GM12878 (cell line): ENCODE measurements at regions not wholly inside any gene's neighbourhood (a gene's known extent, or its start where the extent isn't known, plus 50 kb on each side); places are given as distances from the start of the nearest gene placed in this dataset.

Source experiments
- ATAC-seq: fragments of 200-7000 bp; cut with Tn5 transposase; 3 replicates; pipeline ENCODE4 v1.9.1; 2020; ENCODE audit warnings: mild to moderate bottlenecking, moderate library complexity
- BruUV-seq: library from RNA; stranded (reverse); fragments of 400-500 nt; replicated peaks from 2 replicates; lab custom pipeline; 2021; lab: Mats Ljungman, UMichigan
- CTCF ChIA-PET: fragments of 300-600 bp; sonication (Branson Sonifier 250); formaldehyde crosslinking; extraction: SDS; loops from one replicate; lab custom pipeline; 2021; ENCODE audit warnings: inconsistent platforms; lab: Yijun Ruan, JAX
- POLR2A ChIA-PET: fragments of 350-600 bp; formaldehyde crosslinking; extraction: SDS; loops from one replicate; lab custom pipeline; 2021; ENCODE audit warnings: inconsistent platforms; lab: Charles Lee
- RAD21 ChIA-PET: fragments of 300-600 bp; sonication (Branson Sonifier 250); formaldehyde crosslinking; loops from one replicate; lab custom pipeline; 2023; ENCODE audit warnings: antibody characterized with exemption; ENCODE audit not compliant: unreplicated experiment; lab: Charles Lee
- SMC1A ChIA-PET: fragments of 300-600 bp; sonication (Branson Sonifier 250); formaldehyde crosslinking; loops from one replicate; lab custom pipeline; 2023; ENCODE audit not compliant: unreplicated experiment, uncharacterized antibody; lab: Charles Lee
- DNase-seq: peaks from one replicate; pipeline ENCODE4 v3.0.0-alpha.2; 2011; ENCODE audit warnings: low read depth, low spot score
- FAIRE-seq: peaks from 3 replicates; lab custom pipeline; 2011; peaks lifted over from hg19 to GRCh38; lab: Jason Lieb, UNC
- H2AFZ ChIP-seq: 2 replicates; pipeline ENCODE4 v1.6.0; 2011; ENCODE audit warnings: low read depth, low read length, control low read depth; ENCODE audit not compliant: control insufficient read depth
- H3K27ac ChIP-seq: 2 replicates; pipeline ENCODE4 v1.5.1; 2011; ENCODE audit warnings: control low read depth; ENCODE audit not compliant: control insufficient read depth, insufficient read depth
- H3K27me3 ChIP-seq, 2 experiments: replicated peaks in 1 of 2; 2 replicates each; pipeline versions ENCODE4 v1.6.0 to v1.6.1; 2011; ENCODE audit warnings: low read length in 1 of 2; ENCODE audit not compliant: control insufficient read depth in 2 of 2, insufficient read depth in 2 of 2
- H3K36me3 ChIP-seq, 2 experiments: 2 replicates each; pipeline ENCODE4 v1.5.1; 2011; ENCODE audit warnings: low read length in 1 of 2; ENCODE audit not compliant: control insufficient read depth in 2 of 2, insufficient read depth in 2 of 2
- H3K4me1 ChIP-seq: 2 replicates; pipeline ENCODE4 v1.6.1; 2011; ENCODE audit warnings: mild to moderate bottlenecking, low read length, moderate library complexity, mixed read lengths; ENCODE audit not compliant: control insufficient read depth, insufficient read depth
- H3K4me2 ChIP-seq: 2 replicates; pipeline ENCODE4 v1.6.0; 2011; ENCODE audit warnings: control low read depth; ENCODE audit not compliant: control insufficient read depth, insufficient read depth
- H3K4me3 ChIP-seq: fragments of 200-600 bp; sonication (generic); 2 replicates; pipeline ENCODE4 v1.5.1; 2016
- H3K79me2 ChIP-seq: 2 replicates; pipeline ENCODE4 v1.6.0; 2011; ENCODE audit warnings: low read length; ENCODE audit not compliant: control insufficient read depth, insufficient read depth
- H3K9ac ChIP-seq: 2 replicates; pipeline ENCODE4 v1.8.0; 2011; ENCODE audit warnings: low read length, control low read depth, mixed read lengths; ENCODE audit not compliant: control insufficient read depth, insufficient read depth
- H3K9me3 ChIP-seq: replicated peaks from 3 replicates; pipeline ENCODE4 v1.5.1; 2011; ENCODE audit warnings: mild to moderate bottlenecking, low read length; ENCODE audit not compliant: control insufficient read depth, insufficient read depth
- H4K20me1 ChIP-seq: 2 replicates; pipeline ENCODE4 v1.6.0; 2011; ENCODE audit not compliant: control insufficient read depth, insufficient read depth
- DPF2 ChIP-seq: fragments of 450-650 bp; IDR thresholded peaks from 2 replicates; pipeline ENCODE4 v1.6.1; 2017; ENCODE audit warnings: mild to moderate bottlenecking
- E2F8 ChIP-seq: fragments of 450-650 bp; IDR thresholded peaks from 2 replicates; pipeline ENCODE4 v1.6.1; 2018; ENCODE audit warnings: mild to moderate bottlenecking, low read depth, moderate library complexity; ENCODE audit not compliant: partially characterized antibody
- ETV6 ChIP-seq, 2 experiments: fragments of 450-650 bp in 1 of 2; IDR thresholded peaks in 1 of 2; conservative IDR thresholded peaks in 1 of 2; 2 replicates each; pipeline ENCODE4 v1.6.1; 2014; ENCODE audit warnings: antibody characterized with exemption in 1 of 2, borderline replicate concordance in 1 of 2, low read depth in 1 of 2, mild to moderate bottlenecking in 1 of 2, moderate library complexity in 1 of 2
- KDM1A ChIP-seq: fragments of 200-600 bp; sonication (generic); IDR thresholded peaks from 2 replicates; pipeline ENCODE4 v1.6.1; 2016; ENCODE audit warnings: borderline replicate concordance
- NFYA ChIP-seq: IDR thresholded peaks from 2 replicates; pipeline ENCODE4 v1.6.1; 2011; ENCODE audit warnings: low read depth, mild to moderate bottlenecking, low read length, improper control_type of control experiment, borderline replicate concordance
- NRF1 ChIP-seq: conservative IDR thresholded peaks from 2 replicates; pipeline ENCODE4 v1.6.1; 2011; ENCODE audit warnings: mild to moderate bottlenecking, low read depth, low read length, improper control_type of control experiment
- RUNX3 ChIP-seq: IDR thresholded peaks from 2 replicates; pipeline ENCODE4 v1.6.1; 2012; ENCODE audit warnings: low read length, inconsistent platforms
- SREBF2 ChIP-seq: IDR thresholded peaks from 2 replicates; pipeline ENCODE4 v1.6.1; 2012; ENCODE audit warnings: mild to moderate bottlenecking, low read length
- TCF7 ChIP-seq: IDR thresholded peaks from 2 replicates; pipeline ENCODE4 v1.6.1; 2014; ENCODE audit warnings: antibody characterized with exemption, borderline replicate concordance
- WGBS: methylation state at CpG from one replicate; pipeline ENCODE4 v1.1.6; 2016; ENCODE audit warnings: low lambda C conversion rate; ENCODE audit not compliant: insufficient replicate concordance, insufficient coverage; ENCODE audit errors: missing lambda C conversion rate; 5-methylcytosine and 5-hydroxymethylcytosine counted together
- in situ Hi-C: fragments of 300-500 bp; cut with MboI; formaldehyde crosslinking; loops from 9 replicates; pipeline ENCODE4 v1.14.3; 2018; ENCODE audit warnings: mixed read lengths
- intact Hi-C: fragments of 100-400 bp; cut with micrococcal nuclease; formaldehyde crosslinking; loops from one replicate; pipeline ENCODE4 v1.14.2; 2022; ENCODE audit not compliant: unreplicated experiment
- TF ChIP-seq, protein P1 (sequence below): fragments of 450-650 bp; formaldehyde crosslinking; IDR thresholded peaks from 2 replicates; pipeline ENCODE4 v1.4.0; 2020; ENCODE audit warnings: mild to moderate bottlenecking, moderate library complexity
- TF ChIP-seq, protein P2 (sequence below): fragments of 150-350 bp; IDR thresholded peaks from 2 replicates; pipeline ENCODE4 v1.6.1; 2016; ENCODE audit warnings: low read depth, low read length

DNA sequence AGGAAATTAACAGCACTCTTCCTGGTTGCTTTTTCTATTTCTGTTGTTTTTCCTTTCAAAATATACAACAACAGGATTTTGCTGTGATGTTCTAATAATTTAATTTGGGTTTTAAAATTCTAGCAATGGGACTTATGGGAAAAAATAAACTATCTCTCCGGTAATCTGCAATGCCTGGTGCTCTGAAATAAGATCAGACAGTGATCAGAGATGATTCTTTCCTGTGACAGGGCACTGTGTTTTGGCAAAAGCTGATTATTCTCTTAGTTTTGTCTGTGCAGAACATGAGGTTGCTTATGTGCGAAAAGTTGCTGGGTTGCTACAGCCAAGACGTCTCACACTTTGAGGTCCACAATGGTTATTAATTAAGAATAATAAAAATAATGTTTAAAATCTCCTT is 291.7 kb downstream of the FBXO8 start:
- CTCF ChIA-PET: no interaction called here
- SMC1A ChIA-PET: no interaction called here
- POLR2A ChIA-PET: no interaction called here
- Histone ChIP-seq H4K20me1 (no peaks in the 10 kb centered on the region), H3K36me3 (no peaks in the 10 kb centered on the region), H3K9me3 (no peaks in the 10 kb centered on the region), H3K4me3 (no peak overlapping the region), H3K9ac (no peak overlapping the region), H3K27me3 (no peaks in the 10 kb centered on the region), H3K4me1 (no peaks in the 10 kb centered on the region), H2AFZ (no peak overlapping the region), H3K4me2 (no peak overlapping the region), H3K79me2 (no peaks in the 10 kb centered on the region), H3K27ac (no peak overlapping the region)
- no peak for FAIRE-seq
- ATAC-seq: no peak
- WGBS: 20% methylated on average over 3 of the region's 3 CpGs
- in situ Hi-C loops: no loop called here
- RAD21 ChIA-PET: no interaction called here
- no peak for DNase-seq
- BruUV-seq: no TSS peak
- intact Hi-C loops: loop anchor here (5.0 kb wide), 1 partner anchor 485 kb away; no protein-coding TSS in a partner anchor
- TF ChIP-seq TCF7 (no peak), RUNX3 (no peak), E2F8 (no peak), DPF2 (no peak), KDM1A (no peak), NFYA (no peak), SREBF2 (no peak), ETV6 (conservative IDR thresholded peaks at IDR 0.05 in 1 of 2, IDR thresholded peaks at IDR 0.05 in 1 of 2; ENCODE audit: borderline replicate concordance in 1 of 2, low read depth in 1 of 2) (no peak), NRF1 (no peak)
- TF ChIP-seq, protein P1, sequence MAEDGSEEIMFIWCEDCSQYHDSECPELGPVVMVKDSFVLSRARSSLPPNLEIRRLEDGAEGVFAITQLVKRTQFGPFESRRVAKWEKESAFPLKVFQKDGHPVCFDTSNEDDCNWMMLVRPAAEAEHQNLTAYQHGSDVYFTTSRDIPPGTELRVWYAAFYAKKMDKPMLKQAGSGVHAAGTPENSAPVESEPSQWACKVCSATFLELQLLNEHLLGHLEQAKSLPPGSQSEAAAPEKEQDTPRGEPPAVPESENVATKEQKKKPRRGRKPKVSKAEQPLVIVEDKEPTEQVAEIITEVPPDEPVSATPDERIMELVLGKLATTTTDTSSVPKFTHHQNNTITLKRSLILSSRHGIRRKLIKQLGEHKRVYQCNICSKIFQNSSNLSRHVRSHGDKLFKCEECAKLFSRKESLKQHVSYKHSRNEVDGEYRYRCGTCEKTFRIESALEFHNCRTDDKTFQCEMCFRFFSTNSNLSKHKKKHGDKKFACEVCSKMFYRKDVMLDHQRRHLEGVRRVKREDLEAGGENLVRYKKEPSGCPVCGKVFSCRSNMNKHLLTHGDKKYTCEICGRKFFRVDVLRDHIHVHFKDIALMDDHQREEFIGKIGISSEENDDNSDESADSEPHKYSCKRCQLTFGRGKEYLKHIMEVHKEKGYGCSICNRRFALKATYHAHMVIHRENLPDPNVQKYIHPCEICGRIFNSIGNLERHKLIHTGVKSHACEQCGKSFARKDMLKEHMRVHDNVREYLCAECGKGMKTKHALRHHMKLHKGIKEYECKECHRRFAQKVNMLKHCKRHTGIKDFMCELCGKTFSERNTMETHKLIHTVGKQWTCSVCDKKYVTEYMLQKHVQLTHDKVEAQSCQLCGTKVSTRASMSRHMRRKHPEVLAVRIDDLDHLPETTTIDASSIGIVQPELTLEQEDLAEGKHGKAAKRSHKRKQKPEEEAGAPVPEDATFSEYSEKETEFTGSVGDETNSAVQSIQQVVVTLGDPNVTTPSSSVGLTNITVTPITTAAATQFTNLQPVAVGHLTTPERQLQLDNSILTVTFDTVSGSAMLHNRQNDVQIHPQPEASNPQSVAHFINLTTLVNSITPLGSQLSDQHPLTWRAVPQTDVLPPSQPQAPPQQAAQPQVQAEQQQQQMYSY: no peak
- TF ChIP-seq, protein P2, sequence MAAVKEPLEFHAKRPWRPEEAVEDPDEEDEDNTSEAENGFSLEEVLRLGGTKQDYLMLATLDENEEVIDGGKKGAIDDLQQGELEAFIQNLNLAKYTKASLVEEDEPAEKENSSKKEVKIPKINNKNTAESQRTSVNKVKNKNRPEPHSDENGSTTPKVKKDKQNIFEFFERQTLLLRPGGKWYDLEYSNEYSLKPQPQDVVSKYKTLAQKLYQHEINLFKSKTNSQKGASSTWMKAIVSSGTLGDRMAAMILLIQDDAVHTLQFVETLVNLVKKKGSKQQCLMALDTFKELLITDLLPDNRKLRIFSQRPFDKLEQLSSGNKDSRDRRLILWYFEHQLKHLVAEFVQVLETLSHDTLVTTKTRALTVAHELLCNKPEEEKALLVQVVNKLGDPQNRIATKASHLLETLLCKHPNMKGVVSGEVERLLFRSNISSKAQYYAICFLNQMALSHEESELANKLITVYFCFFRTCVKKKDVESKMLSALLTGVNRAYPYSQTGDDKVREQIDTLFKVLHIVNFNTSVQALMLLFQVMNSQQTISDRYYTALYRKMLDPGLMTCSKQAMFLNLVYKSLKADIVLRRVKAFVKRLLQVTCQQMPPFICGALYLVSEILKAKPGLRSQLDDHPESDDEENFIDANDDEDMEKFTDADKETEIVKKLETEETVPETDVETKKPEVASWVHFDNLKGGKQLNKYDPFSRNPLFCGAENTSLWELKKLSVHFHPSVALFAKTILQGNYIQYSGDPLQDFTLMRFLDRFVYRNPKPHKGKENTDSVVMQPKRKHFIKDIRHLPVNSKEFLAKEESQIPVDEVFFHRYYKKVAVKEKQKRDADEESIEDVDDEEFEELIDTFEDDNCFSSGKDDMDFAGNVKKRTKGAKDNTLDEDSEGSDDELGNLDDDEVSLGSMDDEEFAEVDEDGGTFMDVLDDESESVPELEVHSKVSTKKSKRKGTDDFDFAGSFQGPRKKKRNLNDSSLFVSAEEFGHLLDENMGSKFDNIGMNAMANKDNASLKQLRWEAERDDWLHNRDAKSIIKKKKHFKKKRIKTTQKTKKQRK: no peak
